Nephron (organoid): ENCODE measurements at regions not wholly inside any gene's neighbourhood (a gene's known extent, or its start where the extent isn't known, plus 50 kb on each side); places are given as distances from the start of the nearest gene placed in this dataset.

Source experiments
- H3K27ac Mint-ChIP-seq, 3 experiments: 2 replicates each; pipeline ENCODE4 v1.8.0; 2020; ENCODE audit warnings: mixed read lengths in 3 of 3, mild to moderate bottlenecking in 2 of 3, moderate library complexity in 1 of 3
- H3K27me3 Mint-ChIP-seq: 2 replicates; pipeline ENCODE4 v1.8.0; 2021; ENCODE audit warnings: low read depth, mild to moderate bottlenecking, moderate library complexity, mixed read lengths
- H3K36me3 Mint-ChIP-seq: 2 replicates; pipeline ENCODE4 v1.8.0; 2020; ENCODE audit warnings: low read depth, mixed read lengths
- H3K4me1 Mint-ChIP-seq: 2 replicates; pipeline ENCODE4 v1.8.0; 2020; ENCODE audit warnings: mixed read lengths
- H3K4me3 Mint-ChIP-seq, 3 experiments: 2 replicates each; pipeline ENCODE4 v1.8.0; 2020; ENCODE audit warnings: mild to moderate bottlenecking in 3 of 3, mixed read lengths in 3 of 3, moderate library complexity in 2 of 3
- H3K9me3 Mint-ChIP-seq: 2 replicates; pipeline ENCODE4 v1.8.0; 2020; ENCODE audit warnings: mixed read lengths
- TF ChIP-seq, protein P1 (sequence below), 3 experiments: fragments of 200-600 bp; sonication (generic); IDR thresholded peaks; one replicate each; pipeline ENCODE4 v1.5.0; 2021; ENCODE audit warnings: antibody characterized with exemption in 3 of 3; ENCODE audit not compliant: unreplicated experiment in 3 of 3

- H3K4me3 Mint-ChIP-seq = no peak overlapping the region
- H3K4me1 Mint-ChIP-seq = peaks cover 7% of the 10 kb centered on the region
- TF ChIP-seq, protein P1, sequence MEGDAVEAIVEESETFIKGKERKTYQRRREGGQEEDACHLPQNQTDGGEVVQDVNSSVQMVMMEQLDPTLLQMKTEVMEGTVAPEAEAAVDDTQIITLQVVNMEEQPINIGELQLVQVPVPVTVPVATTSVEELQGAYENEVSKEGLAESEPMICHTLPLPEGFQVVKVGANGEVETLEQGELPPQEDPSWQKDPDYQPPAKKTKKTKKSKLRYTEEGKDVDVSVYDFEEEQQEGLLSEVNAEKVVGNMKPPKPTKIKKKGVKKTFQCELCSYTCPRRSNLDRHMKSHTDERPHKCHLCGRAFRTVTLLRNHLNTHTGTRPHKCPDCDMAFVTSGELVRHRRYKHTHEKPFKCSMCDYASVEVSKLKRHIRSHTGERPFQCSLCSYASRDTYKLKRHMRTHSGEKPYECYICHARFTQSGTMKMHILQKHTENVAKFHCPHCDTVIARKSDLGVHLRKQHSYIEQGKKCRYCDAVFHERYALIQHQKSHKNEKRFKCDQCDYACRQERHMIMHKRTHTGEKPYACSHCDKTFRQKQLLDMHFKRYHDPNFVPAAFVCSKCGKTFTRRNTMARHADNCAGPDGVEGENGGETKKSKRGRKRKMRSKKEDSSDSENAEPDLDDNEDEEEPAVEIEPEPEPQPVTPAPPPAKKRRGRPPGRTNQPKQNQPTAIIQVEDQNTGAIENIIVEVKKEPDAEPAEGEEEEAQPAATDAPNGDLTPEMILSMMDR (IDR thresholded peaks at IDR 0.05; ENCODE audit: unreplicated experiment in 3 of 3) = no peak
- H3K27ac Mint-ChIP-seq = no peak overlapping the region
- peaks cover 18% of the 10 kb centered on the region for H3K9me3 Mint-ChIP-seq
- peaks cover 7% of the 10 kb centered on the region for H3K27me3 Mint-ChIP-seq
- H3K36me3 Mint-ChIP-seq = no peaks in the 10 kb centered on the region
These were observed 230.1 kb downstream of the NHLRC3 start for GRCh38 chr13:39268398-39268797.

- no peak overlapping the region for H3K4me3 Mint-ChIP-seq
- H3K4me1 Mint-ChIP-seq = peaks cover 13% of the 10 kb centered on the region
- H3K27me3 Mint-ChIP-seq = peaks cover 7% of the 10 kb centered on the region
- H3K27ac Mint-ChIP-seq = no peak overlapping the region
- H3K9me3 Mint-ChIP-seq = peaks cover 18% of the 10 kb centered on the region
- TF ChIP-seq, protein P1 (IDR thresholded peaks at IDR 0.05; ENCODE audit: unreplicated experiment in 3 of 3) = no peak
- H3K36me3 Mint-ChIP-seq = no peaks in the 10 kb centered on the region
These were observed 230.7 kb downstream of the NHLRC3 start for GRCh38 chr13:39269004-39269403.

GRCh38 chr13:39269411-39269810 lies 231.2 kb downstream of the NHLRC3 start:
- Mint-ChIP-seq H3K9me3 (peaks cover 18% of the 10 kb centered on the region), H3K27ac (no peak overlapping the region), H3K4me1 (peaks cover 15% of the 10 kb centered on the region), H3K4me3 (no peak overlapping the region), H3K36me3 (no peaks in the 10 kb centered on the region), H3K27me3 (peaks cover 7% of the 10 kb centered on the region)
- TF ChIP-seq, protein P1 (IDR thresholded peaks at IDR 0.05; ENCODE audit: unreplicated experiment in 3 of 3) = no peak

DNA sequence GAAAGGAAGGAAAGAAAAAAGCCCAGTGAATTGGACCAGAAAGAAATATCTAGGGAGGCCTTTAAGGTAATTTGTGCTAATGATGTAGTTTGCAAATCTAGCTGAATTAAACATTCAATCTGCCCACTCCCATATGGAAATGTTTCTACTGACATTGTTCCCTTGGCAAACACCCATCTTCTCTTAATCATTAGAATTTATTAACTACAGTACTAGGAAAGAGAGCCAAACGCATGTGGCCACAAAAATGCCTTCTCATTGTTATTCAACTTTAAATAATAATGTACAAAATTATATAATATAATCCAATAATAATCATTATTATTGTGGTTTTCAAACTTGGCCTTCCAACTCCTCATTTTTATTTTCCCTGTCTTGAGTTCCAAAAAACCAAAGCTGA lies 234.7 kb downstream of the NHLRC3 start:
- no peaks in the 10 kb centered on the region for H3K9me3 Mint-ChIP-seq
- TF ChIP-seq, protein P1 (IDR thresholded peaks at IDR 0.05; ENCODE audit: unreplicated experiment in 3 of 3) = no peak
- peaks cover 7% of the 10 kb centered on the region for H3K27me3 Mint-ChIP-seq
- H3K27ac Mint-ChIP-seq = peak overlapping the region in 2 of 3 experiments; percentile 76 to 80
- no peaks in the 10 kb centered on the region for H3K36me3 Mint-ChIP-seq
- H3K4me3 Mint-ChIP-seq = no peak overlapping the region
- H3K4me1 Mint-ChIP-seq = peaks cover 18% of the 10 kb centered on the region

- Mint-ChIP-seq H3K36me3 (no peaks in the 10 kb centered on the region), H3K9me3 (no peaks in the 10 kb centered on the region), H3K27me3 (no peaks in the 10 kb centered on the region), H3K4me3 (no peak overlapping the region), H3K4me1 (peaks cover 18% of the 10 kb centered on the region), H3K27ac (peak overlapping the region in 2 of 3 experiments; percentile 76 to 80)
- TF ChIP-seq, protein P1 (IDR thresholded peaks at IDR 0.05; ENCODE audit: unreplicated experiment in 3 of 3) = peak in 1 of 3 experiments; percentile 23
These were observed 235.9 kb downstream of the NHLRC3 start for GRCh38 chr13:39273953-39274738.
